HG02973 (cell line): ENCODE measurements at regions not wholly inside any gene's neighbourhood (a gene's known extent, or its start where the extent isn't known, plus 50 kb on each side); places are given as distances from the start of the nearest gene placed in this dataset.
"Not testable (repeated sequence)": the region's sequence is repeated elsewhere in the genome, so short reads cannot be mapped to it uniquely, and the experiment has no call there.

Source experiments
- ATAC-seq: cut with Tn5 transposase; IDR thresholded peaks from one replicate; pipeline ENCODE4 v1.9.1; 2021; ENCODE audit warnings: moderate library complexity; ENCODE audit not compliant: unreplicated experiment

DNA sequence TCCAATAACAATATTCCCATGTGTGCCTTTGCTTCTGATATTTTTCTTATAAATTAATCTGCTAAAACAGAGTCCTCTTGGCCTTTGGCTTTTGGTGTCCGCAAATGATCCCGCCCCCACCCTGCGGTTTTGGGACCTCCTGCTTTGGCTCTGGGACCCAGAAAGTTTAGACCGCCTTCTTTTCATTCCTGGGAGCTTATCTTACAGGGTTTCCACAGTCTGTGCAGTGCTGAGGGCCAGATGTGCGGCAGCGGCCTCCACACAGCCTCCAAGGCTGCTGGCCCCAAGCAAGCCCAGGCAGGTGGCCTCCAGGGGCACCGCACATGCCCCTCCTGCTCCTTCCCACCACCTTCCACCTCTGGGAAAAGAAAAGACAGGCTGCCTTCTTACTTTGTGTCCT lies 191.5 kb downstream of the ERCC6L2 start:
- no peak for ATAC-seq

DNA sequence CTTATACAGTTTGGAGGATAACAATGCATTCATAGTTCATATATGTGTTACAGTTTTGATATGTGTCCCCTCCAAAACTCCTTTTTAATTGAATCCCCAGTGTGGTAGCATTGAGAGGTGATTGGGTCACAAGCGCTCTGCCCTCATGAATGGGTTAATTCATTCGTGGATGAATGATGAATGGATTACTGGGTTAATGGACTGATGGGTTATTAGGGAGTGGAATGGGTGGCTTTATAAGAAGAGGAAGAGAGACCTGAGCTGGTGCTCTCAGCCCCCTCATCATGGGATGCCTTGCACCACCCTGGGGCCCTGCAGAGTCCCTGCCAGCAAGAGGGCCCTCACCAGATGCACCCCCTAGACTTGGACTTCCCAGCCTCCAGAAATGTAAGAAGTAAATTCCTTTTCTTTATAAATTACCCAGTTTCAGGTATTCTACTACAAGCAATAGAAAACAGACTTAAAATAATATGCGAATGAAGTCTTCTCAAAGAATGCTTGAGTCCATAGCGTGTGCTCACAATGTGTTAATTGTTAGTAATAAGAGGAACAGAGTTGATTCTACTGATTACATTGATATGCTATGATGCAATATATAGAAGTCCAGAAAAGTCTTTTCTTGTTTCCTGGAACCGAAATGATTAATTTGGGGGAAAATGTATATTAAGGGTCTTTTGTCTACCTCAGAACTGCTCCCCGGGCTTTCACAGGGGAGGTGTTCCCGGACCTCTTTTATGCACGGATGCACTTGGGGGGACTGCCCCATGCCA lies 190.2 kb downstream of the ERCC6L2 start:
- ATAC-seq: no peak

- no peak for ATAC-seq
Observed at GRCh38 chr9:96064826-96065481, 189.5 kb downstream of the ERCC6L2 start.

DNA sequence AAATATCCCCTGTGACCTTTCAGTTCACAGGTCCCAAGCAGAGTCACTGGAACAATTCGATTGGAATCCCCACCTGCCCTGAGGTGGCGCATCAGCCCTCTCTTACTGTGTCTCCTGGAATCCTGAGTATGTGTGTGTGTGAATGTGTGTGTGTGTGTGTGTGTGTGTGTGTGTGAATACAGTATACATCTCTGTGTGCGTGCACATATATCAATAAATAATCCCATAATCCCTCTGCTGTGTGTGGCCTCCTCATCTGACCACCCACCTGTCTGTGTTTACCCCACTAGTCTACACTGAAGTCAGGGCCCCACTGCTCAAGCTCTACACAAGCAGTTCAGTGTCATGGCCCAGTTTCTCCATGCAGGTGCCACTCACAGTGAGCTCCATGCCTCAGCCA lies 187.4 kb downstream of the ERCC6L2 start:
- no peak for ATAC-seq

GRCh38 chr9:96062031-96062430 lies 186.5 kb downstream of the ERCC6L2 start:
- no peak for ATAC-seq

GRCh38 chr9:96061293-96061987 lies 185.9 kb downstream of the ERCC6L2 start:
- ATAC-seq: no peak

- ATAC-seq: no peak
Observed at GRCh38 chr9:96058218-96058617, 182.7 kb downstream of the ERCC6L2 start.

- ATAC-seq: no peak
Observed at GRCh38 chr9:96057155-96057554, 181.7 kb downstream of the ERCC6L2 start.

DNA sequence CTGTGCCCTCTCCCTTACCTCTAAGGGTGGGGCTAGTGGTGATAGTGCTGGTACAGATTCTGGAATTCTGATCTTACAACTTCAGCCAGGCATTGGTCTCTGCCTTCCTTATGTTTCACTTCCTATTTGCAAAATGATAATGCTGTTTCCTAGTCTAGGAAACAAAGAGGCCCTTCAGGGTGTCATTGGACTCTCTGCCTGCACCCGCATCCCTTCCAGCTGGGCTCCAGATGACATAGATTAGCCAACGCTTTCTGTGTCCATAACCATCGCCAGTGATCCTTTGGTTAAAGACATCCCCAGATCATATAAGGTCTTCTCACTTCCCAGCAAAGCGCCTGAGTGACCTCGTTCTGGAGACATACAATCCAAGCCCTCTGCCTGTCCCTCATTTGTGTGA lies 180.7 kb downstream of the ERCC6L2 start:
- no peak for ATAC-seq

DNA sequence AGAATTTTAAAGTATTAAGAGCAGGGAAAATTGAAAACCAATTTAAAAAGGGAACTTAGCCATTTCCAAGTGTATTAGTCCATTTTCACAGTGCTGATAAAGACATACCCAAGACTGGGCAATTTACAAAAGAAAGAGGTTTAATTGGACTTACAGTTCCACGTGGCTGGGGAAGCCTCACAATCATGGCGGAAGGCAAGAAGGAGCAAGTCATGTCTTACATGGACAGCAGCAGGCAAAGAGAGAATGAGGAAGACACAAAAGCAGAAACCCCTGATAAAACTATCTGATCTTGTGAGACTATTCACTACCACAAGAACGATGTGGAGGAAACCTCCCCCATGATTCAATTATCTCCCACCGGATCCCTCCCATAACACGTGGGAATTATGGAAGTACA lies 178.8 kb downstream of the ERCC6L2 start:
- not testable (repeated sequence) for ATAC-seq

DNA sequence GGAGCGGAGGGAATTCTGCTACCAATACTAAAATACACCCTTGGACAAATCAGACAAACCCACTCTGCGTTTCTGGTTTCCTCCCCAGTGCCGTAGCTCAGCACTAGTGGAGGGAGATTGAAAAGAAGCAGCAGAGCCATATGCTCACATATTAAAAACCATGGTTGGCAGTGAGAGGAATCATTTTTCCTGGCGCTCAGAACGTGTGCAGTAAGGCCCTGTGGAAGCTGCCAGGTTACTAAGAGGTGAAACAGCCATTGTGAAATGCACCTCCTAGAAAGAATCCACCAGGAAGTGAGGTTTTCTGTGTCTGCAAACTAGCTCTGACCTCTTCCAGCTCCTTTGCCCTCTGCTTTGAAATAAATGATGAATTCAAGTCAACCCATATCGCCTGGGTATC lies 177.2 kb downstream of the ERCC6L2 start:
- no peak for ATAC-seq

- no peak for ATAC-seq
Observed at GRCh38 chr9:96051423-96051822, 175.9 kb downstream of the ERCC6L2 start.

- ATAC-seq: no peak
Observed at GRCh38 chr9:96050861-96051155, 175.3 kb downstream of the ERCC6L2 start.

GRCh38 chr9:96050048-96050860 lies 174.8 kb downstream of the ERCC6L2 start:
- ATAC-seq: no peak

- ATAC-seq: no peak
Observed at GRCh38 chr9:96048956-96049831, 173.7 kb downstream of the ERCC6L2 start.

GRCh38 chr9:96048104-96048955 lies 172.8 kb downstream of the ERCC6L2 start:
- no peak for ATAC-seq

- ATAC-seq: no peak
Observed at GRCh38 chr9:96047741-96048103, 172.2 kb downstream of the ERCC6L2 start.

DNA sequence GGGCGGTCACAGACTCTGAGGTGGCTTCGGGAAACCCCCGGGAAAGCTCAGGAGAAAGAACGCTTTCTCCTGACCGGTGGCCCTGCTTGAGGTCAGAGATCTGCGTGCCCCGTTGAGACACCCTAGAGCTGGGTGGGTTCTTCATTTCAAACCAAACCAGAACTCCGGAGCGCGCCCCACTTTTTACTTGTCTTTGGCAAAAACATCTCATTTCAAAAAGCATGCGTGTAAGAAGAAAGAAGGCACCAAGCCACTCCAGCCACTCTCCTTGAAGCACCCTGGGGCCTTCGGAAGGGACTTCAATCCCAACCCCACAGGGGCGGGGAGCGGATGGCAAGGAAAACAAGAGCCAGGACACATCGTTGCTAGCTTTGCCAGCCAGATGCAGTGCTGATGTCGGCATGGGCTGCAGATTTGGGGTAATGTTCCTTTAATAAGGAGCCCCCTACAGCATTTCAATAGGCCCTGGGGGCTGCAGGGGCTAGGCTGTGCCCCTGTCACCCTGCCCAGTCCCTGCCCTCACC lies 171.7 kb downstream of the ERCC6L2 start:
- ATAC-seq: no peak

DNA sequence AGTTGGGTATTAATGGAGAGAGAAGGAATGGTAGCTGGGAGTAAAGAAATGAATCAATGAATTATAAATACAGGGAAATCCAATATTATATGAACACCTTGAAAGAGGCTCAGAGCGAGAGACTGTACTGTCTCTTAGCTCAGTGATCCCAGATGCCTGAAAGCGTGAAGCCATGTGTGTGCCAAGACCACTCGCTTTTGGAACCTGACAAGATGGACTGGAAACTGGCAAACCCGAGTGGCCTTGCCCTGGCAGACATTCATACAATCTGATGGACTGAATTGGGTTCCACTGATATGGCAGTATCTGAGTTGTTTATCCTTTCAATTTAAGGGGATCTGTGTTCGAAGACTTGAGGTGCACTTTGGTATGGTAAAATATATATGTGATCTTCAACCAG lies 170.3 kb downstream of the ERCC6L2 start:
- no peak for ATAC-seq
